ENCODE measurements at regions not wholly inside any gene's neighbourhood (a gene's known extent, or its start where the extent isn't known, plus 50 kb on each side); places are given as distances from the start of the nearest gene placed in this dataset.

GRCh38 chr20:17887331-17888030 is 81.1 kb downstream of the SNX5 start:
- H3K4me2 ChIP-seq (ENCODE audit: insufficient read depth, low read length) = no peak overlapping the region
- no peak overlapping the region for H3K9ac ChIP-seq (ENCODE audit: low read depth, low read length)
- H3K9me3 ChIP-seq (ENCODE audit: insufficient read depth, low read length, severe bottlenecking) = no peaks in the 10 kb centered on the region
- H3K27ac ChIP-seq (ENCODE audit: low read length) = no peak overlapping the region
- H3K36me3 ChIP-seq (ENCODE audit: insufficient read depth, low read length) = no peaks in the 10 kb centered on the region
- no peaks in the 10 kb centered on the region for H3K27me3 ChIP-seq (ENCODE audit: insufficient read depth, low read length, poor library complexity)
- no peak overlapping the region for H2AFZ ChIP-seq (ENCODE audit: low read depth, low read length)
- H3K4me3 ChIP-seq (ENCODE audit: low read depth in 1 of 2, low read length in 2 of 2) = no peak overlapping the region
- H3K79me2 ChIP-seq (ENCODE audit: insufficient read depth, low read length) = no peaks in the 10 kb centered on the region
- TF ChIP-seq CTCF (IDR thresholded peaks at IDR 0.05; ENCODE audit: borderline replicate concordance, extremely low read depth, low read length, poor library complexity, severe bottlenecking) (no peak), EZH2 (IDR thresholded peaks at IDR 0.05; ENCODE audit: borderline replicate concordance, low read depth, low read length, severe bottlenecking) (no peak)
- no peak for DNase-seq
- H3K4me1 ChIP-seq (ENCODE audit: insufficient read depth, low read length) = no peaks in the 10 kb centered on the region
- H4K20me1 ChIP-seq (ENCODE audit: insufficient read depth, low read length) = 0 out of 2 replicates have a peak, but pooled peaks cover 2% of the 10 kb centered on the region
- no peak for ATAC-seq (ENCODE audit: insufficient read depth, low read depth)

- no peaks in the 10 kb centered on the region for H3K27me3 ChIP-seq (ENCODE audit: insufficient read depth, low read length, poor library complexity)
- H3K36me3 ChIP-seq (ENCODE audit: insufficient read depth, low read length) = no peaks in the 10 kb centered on the region
- no peaks in the 10 kb centered on the region for H3K4me1 ChIP-seq (ENCODE audit: insufficient read depth, low read length)
- no peak overlapping the region for H3K27ac ChIP-seq (ENCODE audit: low read length)
- H3K79me2 ChIP-seq (ENCODE audit: insufficient read depth, low read length) = no peaks in the 10 kb centered on the region
- H2AFZ ChIP-seq (ENCODE audit: low read depth, low read length) = no peak overlapping the region
- no peak overlapping the region for H3K4me2 ChIP-seq (ENCODE audit: insufficient read depth, low read length)
- no peak overlapping the region for H3K9ac ChIP-seq (ENCODE audit: low read depth, low read length)
- DNase-seq = no peak
- no peak overlapping the region for H3K4me3 ChIP-seq (ENCODE audit: low read depth in 1 of 2, low read length in 2 of 2)
- ATAC-seq (ENCODE audit: insufficient read depth, low read depth) = no peak
- H3K9me3 ChIP-seq (ENCODE audit: insufficient read depth, low read length, severe bottlenecking) = no peaks in the 10 kb centered on the region
- 0 out of 2 replicates have a peak, but pooled peaks cover 4% of the 10 kb centered on the region for H4K20me1 ChIP-seq (ENCODE audit: insufficient read depth, low read length)
- TF ChIP-seq CTCF (IDR thresholded peaks at IDR 0.05; ENCODE audit: borderline replicate concordance, extremely low read depth, low read length, poor library complexity, severe bottlenecking) = no peak
- no peak for TF ChIP-seq EZH2 (IDR thresholded peaks at IDR 0.05; ENCODE audit: borderline replicate concordance, low read depth, low read length, severe bottlenecking)
Measured at GRCh38 chr20:17885544-17885943, 83.0 kb downstream of the SNX5 start.

- Histone ChIP-seq H3K4me1 (ENCODE audit: insufficient read depth, low read length) (no peaks in the 10 kb centered on the region), H3K27ac (ENCODE audit: low read length) (no peak overlapping the region), H4K20me1 (ENCODE audit: insufficient read depth, low read length) (0 out of 2 replicates have a peak, but pooled peaks cover 4% of the 10 kb centered on the region), H3K36me3 (ENCODE audit: insufficient read depth, low read length) (no peaks in the 10 kb centered on the region), H3K9ac (ENCODE audit: low read depth, low read length) (no peak overlapping the region), H2AFZ (ENCODE audit: low read depth, low read length) (no peak overlapping the region), H3K79me2 (ENCODE audit: insufficient read depth, low read length) (no peaks in the 10 kb centered on the region), H3K4me3 (ENCODE audit: low read depth in 1 of 2, low read length in 2 of 2) (no peak overlapping the region), H3K9me3 (ENCODE audit: insufficient read depth, low read length, severe bottlenecking) (no peaks in the 10 kb centered on the region), H3K4me2 (ENCODE audit: insufficient read depth, low read length) (no peak overlapping the region), H3K27me3 (ENCODE audit: insufficient read depth, low read length, poor library complexity) (no peaks in the 10 kb centered on the region)
- TF ChIP-seq EZH2 (IDR thresholded peaks at IDR 0.05; ENCODE audit: borderline replicate concordance, low read depth, low read length, severe bottlenecking) = no peak
- TF ChIP-seq CTCF (IDR thresholded peaks at IDR 0.05; ENCODE audit: borderline replicate concordance, extremely low read depth, low read length, poor library complexity, severe bottlenecking) = no peak
- no peak for DNase-seq
- no peak for ATAC-seq (ENCODE audit: insufficient read depth, low read depth)
Measured at GRCh38 chr20:17885076-17885475, 83.5 kb downstream of the SNX5 start.

All from DND-41 (cell line).